ENCODE measurements at regions not wholly inside any gene's neighbourhood (a gene's known extent, or its start where the extent isn't known, plus 50 kb on each side); places are given as distances from the start of the nearest gene placed in this dataset.

- H2AFZ ChIP-seq (ENCODE audit: low read length, unreplicated experiment), result no peak overlapping the region
- H3K27me3 ChIP-seq (ENCODE audit: insufficient read depth, low read length), result no peaks in the 10 kb centered on the region
- H3K36me3 ChIP-seq (ENCODE audit: insufficient read depth, low read length), result no peaks in the 10 kb centered on the region
- H3K4me3 ChIP-seq (ENCODE audit: low read depth, low read length), result no peak overlapping the region
- no peaks in the 10 kb centered on the region for H3K79me2 ChIP-seq (ENCODE audit: control insufficient read depth, insufficient read depth, low read length, unreplicated experiment)
- no peak overlapping the region for H3K27ac ChIP-seq (ENCODE audit: low read depth, low read length)
- H3K4me1 ChIP-seq (ENCODE audit: control insufficient read depth, insufficient read depth, low read length, unreplicated experiment), result no peaks in the 10 kb centered on the region
Observed at GRCh38 chr7:79964463-79964862, 170.2 kb upstream of the GNAI1 start.

GRCh38 chr7:79953130-79953529, 181.5 kb upstream of the GNAI1 start:
- Histone ChIP-seq H3K79me2 (ENCODE audit: control insufficient read depth, insufficient read depth, low read length, unreplicated experiment) (no peaks in the 10 kb centered on the region), H2AFZ (ENCODE audit: low read length, unreplicated experiment) (no peak overlapping the region), H3K27me3 (ENCODE audit: insufficient read depth, low read length) (no peaks in the 10 kb centered on the region), H3K27ac (ENCODE audit: low read depth, low read length) (no peak overlapping the region), H3K4me1 (ENCODE audit: control insufficient read depth, insufficient read depth, low read length, unreplicated experiment) (no peaks in the 10 kb centered on the region), H3K4me3 (ENCODE audit: low read depth, low read length) (no peak overlapping the region), H3K36me3 (ENCODE audit: insufficient read depth, low read length) (no peaks in the 10 kb centered on the region)

GRCh38 chr7:79952399-79952798, 182.2 kb upstream of the GNAI1 start:
- Histone ChIP-seq H3K27ac (ENCODE audit: low read depth, low read length) (no peak overlapping the region), H3K4me1 (ENCODE audit: control insufficient read depth, insufficient read depth, low read length, unreplicated experiment) (no peaks in the 10 kb centered on the region), H3K27me3 (ENCODE audit: insufficient read depth, low read length) (no peaks in the 10 kb centered on the region), H2AFZ (ENCODE audit: low read length, unreplicated experiment) (no peak overlapping the region), H3K4me3 (ENCODE audit: low read depth, low read length) (no peak overlapping the region), H3K79me2 (ENCODE audit: control insufficient read depth, insufficient read depth, low read length, unreplicated experiment) (no peaks in the 10 kb centered on the region), H3K36me3 (ENCODE audit: insufficient read depth, low read length) (no peaks in the 10 kb centered on the region)

- Histone ChIP-seq H3K79me2 (ENCODE audit: control insufficient read depth, insufficient read depth, low read length, unreplicated experiment) (no peaks in the 10 kb centered on the region), H3K36me3 (ENCODE audit: insufficient read depth, low read length) (no peaks in the 10 kb centered on the region), H2AFZ (ENCODE audit: low read length, unreplicated experiment) (no peak overlapping the region), H3K4me1 (ENCODE audit: control insufficient read depth, insufficient read depth, low read length, unreplicated experiment) (no peaks in the 10 kb centered on the region), H3K27me3 (ENCODE audit: insufficient read depth, low read length) (no peaks in the 10 kb centered on the region), H3K27ac (ENCODE audit: low read depth, low read length) (no peak overlapping the region), H3K4me3 (ENCODE audit: low read depth, low read length) (no peak overlapping the region)
Observed at GRCh38 chr7:79951415-79951814, 183.2 kb upstream of the GNAI1 start.

- no peak overlapping the region for H3K27ac ChIP-seq (ENCODE audit: low read depth, low read length)
- H2AFZ ChIP-seq (ENCODE audit: low read length, unreplicated experiment), result no peak overlapping the region
- no peaks in the 10 kb centered on the region for H3K27me3 ChIP-seq (ENCODE audit: insufficient read depth, low read length)
- H3K79me2 ChIP-seq (ENCODE audit: control insufficient read depth, insufficient read depth, low read length, unreplicated experiment), result no peaks in the 10 kb centered on the region
- H3K4me1 ChIP-seq (ENCODE audit: control insufficient read depth, insufficient read depth, low read length, unreplicated experiment), result no peaks in the 10 kb centered on the region
- no peak overlapping the region for H3K4me3 ChIP-seq (ENCODE audit: low read depth, low read length)
- H3K36me3 ChIP-seq (ENCODE audit: insufficient read depth, low read length), result no peaks in the 10 kb centered on the region
Observed at GRCh38 chr7:79949778-79950177, 184.9 kb upstream of the GNAI1 start.

GRCh38 chr7:79936281-79936983, 198.2 kb upstream of the GNAI1 start:
- Histone ChIP-seq H3K36me3 (ENCODE audit: insufficient read depth, low read length) (no peaks in the 10 kb centered on the region), H3K27ac (ENCODE audit: low read depth, low read length) (no peak overlapping the region), H3K79me2 (ENCODE audit: control insufficient read depth, insufficient read depth, low read length, unreplicated experiment) (no peaks in the 10 kb centered on the region), H3K4me1 (ENCODE audit: control insufficient read depth, insufficient read depth, low read length, unreplicated experiment) (peaks cover 13% of the 10 kb centered on the region), H3K4me3 (ENCODE audit: low read depth, low read length) (no peak overlapping the region), H2AFZ (ENCODE audit: low read length, unreplicated experiment) (peak overlapping the region; percentile 29), H3K27me3 (ENCODE audit: insufficient read depth, low read length) (no peaks in the 10 kb centered on the region)

- Histone ChIP-seq H3K4me3 (ENCODE audit: low read depth, low read length) (no peak overlapping the region), H3K27ac (ENCODE audit: low read depth, low read length) (no peak overlapping the region), H3K79me2 (ENCODE audit: control insufficient read depth, insufficient read depth, low read length, unreplicated experiment) (no peaks in the 10 kb centered on the region), H2AFZ (ENCODE audit: low read length, unreplicated experiment) (no peak overlapping the region), H3K27me3 (ENCODE audit: insufficient read depth, low read length) (no peaks in the 10 kb centered on the region), H3K4me1 (ENCODE audit: control insufficient read depth, insufficient read depth, low read length, unreplicated experiment) (peaks cover 16% of the 10 kb centered on the region), H3K36me3 (ENCODE audit: insufficient read depth, low read length) (no peaks in the 10 kb centered on the region)
Observed at GRCh38 chr7:79934727-79935126, 199.9 kb upstream of the GNAI1 start.

GRCh38 chr7:79933144-79933543, 201.5 kb upstream of the GNAI1 start:
- H3K27ac ChIP-seq (ENCODE audit: low read depth, low read length), result peak overlapping the region; percentile 62
- no peaks in the 10 kb centered on the region for H3K36me3 ChIP-seq (ENCODE audit: insufficient read depth, low read length)
- no peaks in the 10 kb centered on the region for H3K79me2 ChIP-seq (ENCODE audit: control insufficient read depth, insufficient read depth, low read length, unreplicated experiment)
- peaks cover 16% of the 10 kb centered on the region for H3K4me1 ChIP-seq (ENCODE audit: control insufficient read depth, insufficient read depth, low read length, unreplicated experiment)
- H3K27me3 ChIP-seq (ENCODE audit: insufficient read depth, low read length), result no peaks in the 10 kb centered on the region
- H2AFZ ChIP-seq (ENCODE audit: low read length, unreplicated experiment), result no peak overlapping the region
- no peak overlapping the region for H3K4me3 ChIP-seq (ENCODE audit: low read depth, low read length)

- H3K4me3 ChIP-seq (ENCODE audit: low read depth, low read length), result no peak overlapping the region
Observed at GRCh38 chr7:79930604-79931003, 204.0 kb upstream of the GNAI1 start.

GRCh38 chr7:79927116-79927515, 207.5 kb upstream of the GNAI1 start:
- Histone ChIP-seq H3K36me3 (ENCODE audit: insufficient read depth, low read length) (no peaks in the 10 kb centered on the region), H2AFZ (ENCODE audit: low read length, unreplicated experiment) (no peak overlapping the region), H3K79me2 (ENCODE audit: control insufficient read depth, insufficient read depth, low read length, unreplicated experiment) (no peaks in the 10 kb centered on the region), H3K4me3 (ENCODE audit: low read depth, low read length) (no peak overlapping the region), H3K27ac (ENCODE audit: low read depth, low read length) (peak overlapping the region; percentile 60), H3K27me3 (ENCODE audit: insufficient read depth, low read length) (no peaks in the 10 kb centered on the region), H3K4me1 (ENCODE audit: control insufficient read depth, insufficient read depth, low read length, unreplicated experiment) (peaks cover 20% of the 10 kb centered on the region)

More at GRCh38 chr7:79930604-79931003, 204.0 kb upstream of the GNAI1 start:
- H3K36me3 ChIP-seq (ENCODE audit: insufficient read depth, low read length), result no peaks in the 10 kb centered on the region
- H3K27ac ChIP-seq (ENCODE audit: low read depth, low read length), result peak overlapping the region; percentile 31; the same call in 1 of the 2 replicates
- no peaks in the 10 kb centered on the region for H3K27me3 ChIP-seq (ENCODE audit: insufficient read depth, low read length)
- no peaks in the 10 kb centered on the region for H3K79me2 ChIP-seq (ENCODE audit: control insufficient read depth, insufficient read depth, low read length, unreplicated experiment)
- H3K4me1 ChIP-seq (ENCODE audit: control insufficient read depth, insufficient read depth, low read length, unreplicated experiment), result peaks cover 17% of the 10 kb centered on the region
- no peak overlapping the region for H2AFZ ChIP-seq (ENCODE audit: low read length, unreplicated experiment)

GRCh38 chr7:79923953-79924352, 210.7 kb upstream of the GNAI1 start:
- H3K79me2 ChIP-seq (ENCODE audit: control insufficient read depth, insufficient read depth, low read length, unreplicated experiment), result no peaks in the 10 kb centered on the region
- H3K27ac ChIP-seq (ENCODE audit: low read depth, low read length), result peak overlapping the region; percentile 16; the same call in 1 of the 2 replicates
- H3K4me1 ChIP-seq (ENCODE audit: control insufficient read depth, insufficient read depth, low read length, unreplicated experiment), result peaks cover 17% of the 10 kb centered on the region
- H3K4me3 ChIP-seq (ENCODE audit: low read depth, low read length), result no peak overlapping the region
- no peaks in the 10 kb centered on the region for H3K36me3 ChIP-seq (ENCODE audit: insufficient read depth, low read length)
- no peak overlapping the region for H2AFZ ChIP-seq (ENCODE audit: low read length, unreplicated experiment)
- H3K27me3 ChIP-seq (ENCODE audit: insufficient read depth, low read length), result no peaks in the 10 kb centered on the region

Measured in ACC112 (cell line).